Endothelial cell of umbilical vein (primary cell): ENCODE measurements at regions not wholly inside any gene's neighbourhood (a gene's known extent, or its start where the extent isn't known, plus 50 kb on each side); places are given as distances from the start of the nearest gene placed in this dataset.

Experiments used
- BruUV-seq: library from RNA; stranded (reverse); fragments of 400-500 nt; replicated peaks from 2 replicates; lab custom pipeline; 2021; lab: Mats Ljungman, UMichigan
- CTCF ChIA-PET: fragments of 300-600, 350-600 bp; sonication (Branson Sonifier 250); formaldehyde crosslinking; loops from one replicate; lab custom pipeline; 2021; ENCODE audit warnings: antibody characterized with exemption, inconsistent platforms; lab: Charles Lee
- POLR2A ChIA-PET: fragments of 300-600, 350-600 bp; sonication (Branson Sonifier 250); formaldehyde crosslinking; loops from one replicate; lab custom pipeline; 2021; ENCODE audit warnings: antibody characterized with exemption, inconsistent platforms; lab: Charles Lee
- DNase-seq: peaks from one replicate; pipeline ENCODE4 v3.0.0-alpha.2; 2011; ENCODE audit warnings: low read depth, low spot score
- FAIRE-seq: peaks from 2 replicates; lab custom pipeline; 2011; peaks lifted over from hg19 to GRCh38; lab: Jason Lieb, UNC
- H2AFZ ChIP-seq: 2 replicates; pipeline ENCODE4 v1.6.0; 2012; ENCODE audit warnings: low read depth, low read length, control low read depth, inconsistent platforms
- H3K27ac ChIP-seq: 2 replicates; pipeline ENCODE4 v1.5.1; 2011; ENCODE audit warnings: low read depth, mild to moderate bottlenecking, control low read depth, low read length, moderate library complexity; ENCODE audit not compliant: insufficient read depth
- H3K27me3 ChIP-seq, 2 experiments: 2 replicates each; pipeline versions ENCODE4 v1.6.0 to v1.6.1; 2011; ENCODE audit warnings: low read length in 2 of 2, mixed read lengths in 1 of 2; ENCODE audit not compliant: control insufficient read depth in 2 of 2, insufficient read depth in 2 of 2
- H3K36me3 ChIP-seq, 2 experiments: 2 replicates in 1 of 2; 3 replicates in 1 of 2; pipeline ENCODE4 v1.5.1; 2011; ENCODE audit warnings: low read length in 2 of 2, mild to moderate bottlenecking in 1 of 2, moderate library complexity in 1 of 2; ENCODE audit not compliant: control insufficient read depth in 2 of 2, insufficient read depth in 2 of 2; ENCODE audit errors: extremely low read depth in 1 of 2
- H3K4me1 ChIP-seq: 3 replicates; pipeline ENCODE4 v1.5.1; 2011; ENCODE audit warnings: mild to moderate bottlenecking, low read length; ENCODE audit not compliant: control insufficient read depth, insufficient read depth; ENCODE audit errors: extremely low read depth
- H3K4me2 ChIP-seq: 2 replicates; pipeline ENCODE4 v1.6.1; 2011; ENCODE audit warnings: low read length, control low read depth, mixed read lengths; ENCODE audit not compliant: insufficient read depth
- H3K4me3 ChIP-seq, 3 experiments: fragments of 200-600 bp in 1 of 3; sonication (generic), shearing (Covaris generic) in 1 of 3; replicated peaks in 1 of 3; 2 replicates each; pipeline ENCODE4 v1.5.1; 2011 to 2016; ENCODE audit warnings: control low read depth in 3 of 3, low read length in 3 of 3, mild to moderate bottlenecking in 2 of 3, inconsistent platforms in 1 of 3, low read depth in 1 of 3, moderate library complexity in 1 of 3; ENCODE audit not compliant: insufficient read depth in 1 of 3
- H3K79me2 ChIP-seq: 2 replicates; pipeline ENCODE4 v1.6.0; 2012; ENCODE audit warnings: low read length, inconsistent platforms; ENCODE audit not compliant: control insufficient read depth, insufficient read depth
- H3K9ac ChIP-seq: replicated peaks from 2 replicates; pipeline ENCODE3; 2011; ENCODE audit warnings: low read length, control low read depth; ENCODE audit not compliant: insufficient read depth; ENCODE audit errors: extremely low read depth
- H3K9me1 ChIP-seq: replicated peaks from 3 replicates; pipeline ENCODE4 v1.6.0; 2011; ENCODE audit warnings: mild to moderate bottlenecking, low read length; ENCODE audit not compliant: control insufficient read depth, insufficient read depth; ENCODE audit errors: extremely low read depth
- H3K9me3 ChIP-seq: replicated peaks from 2 replicates; pipeline ENCODE4 v1.5.1; 2012; ENCODE audit warnings: low read length, inconsistent platforms; ENCODE audit not compliant: control insufficient read depth, insufficient read depth
- H4K20me1 ChIP-seq: replicated peaks from 2 replicates; pipeline ENCODE3; 2011; ENCODE audit warnings: mild to moderate bottlenecking, low read length; ENCODE audit not compliant: control insufficient read depth, insufficient read depth; ENCODE audit errors: extremely low read depth
- FOS ChIP-seq: IDR thresholded peaks from 2 replicates; pipeline ENCODE4 v1.6.1; 2011; ENCODE audit warnings: mild to moderate bottlenecking, low read length, moderate library complexity, borderline replicate concordance; ENCODE audit not compliant: insufficient read depth
- GATA2 ChIP-seq: IDR thresholded peaks from 2 replicates; pipeline ENCODE4 v1.7.0; 2011; ENCODE audit warnings: low read depth, mild to moderate bottlenecking, moderate library complexity, mixed read lengths, low read length; ENCODE audit not compliant: insufficient read length, insufficient read depth
- JUN ChIP-seq: IDR thresholded peaks from 2 replicates; pipeline ENCODE4 v1.6.1; 2011; ENCODE audit warnings: borderline replicate concordance, low read depth; ENCODE audit not compliant: insufficient read length, insufficient read depth
- MYC ChIP-seq: IDR thresholded peaks from one replicate; pipeline ENCODE4 v1.6.1; 2011; ENCODE audit warnings: mild to moderate bottlenecking, low read depth, low read length
- POLR2A ChIP-seq: IDR thresholded peaks from 2 replicates; pipeline ENCODE4 v1.6.1; 2012; ENCODE audit warnings: low read depth, mild to moderate bottlenecking, control low read depth, low read length
- POLR2AphosphoS5 ChIP-seq: IDR thresholded peaks from 2 replicates; pipeline ENCODE4 v1.6.1; 2012; ENCODE audit warnings: low read depth, mild to moderate bottlenecking, control low read depth, low read length, moderate library complexity; ENCODE audit not compliant: insufficient read depth
- dilution Hi-C: fragments of 300-500 bp; cut with MboI; formaldehyde crosslinking; loops from one replicate; pipeline ENCODE4 v1.15.0; 2019; ENCODE audit warnings: low sequenced_read_pairs; ENCODE audit not compliant: extremely low pct_ligation_motif_present
- intact Hi-C: fragments of 100-400 bp; cut with micrococcal nuclease; formaldehyde crosslinking; loops from one replicate; pipeline ENCODE4 v1.10.0; 2022
- TF ChIP-seq, protein P1 (sequence below): IDR thresholded peaks from 2 replicates; pipeline ENCODE4 v1.6.1; 2011; ENCODE audit not compliant: insufficient read depth, insufficient read length

DNA sequence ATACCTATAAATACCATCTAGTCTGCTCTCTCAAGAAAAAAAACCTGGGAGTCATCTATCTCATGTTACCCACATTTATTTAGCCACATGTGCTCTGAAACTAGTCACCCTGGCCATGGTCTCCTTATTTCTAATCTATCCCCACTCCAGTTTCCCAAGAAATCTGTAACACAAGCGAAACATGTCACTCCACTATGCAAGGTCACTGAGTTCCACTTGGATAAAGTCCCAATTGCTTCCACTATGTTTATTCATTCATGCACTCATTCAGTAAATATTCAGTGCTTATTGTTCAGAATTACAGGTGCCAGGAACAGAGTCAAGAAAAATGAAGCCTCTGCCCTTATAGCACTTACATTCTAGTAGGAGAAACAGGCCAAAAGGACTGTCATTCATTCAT lies 369.4 kb upstream of the CYRIA start:
- Histone ChIP-seq H4K20me1 (no peaks in the 10 kb centered on the region), H3K4me1 (no peaks in the 10 kb centered on the region), H3K4me2 (no peak overlapping the region), H3K27ac (no peak overlapping the region), H3K4me3 (no peak overlapping the region), H3K27me3 (no peaks in the 10 kb centered on the region), H3K9me1 (no peaks in the 10 kb centered on the region), H3K9ac (no peak overlapping the region), H3K9me3 (no peaks in the 10 kb centered on the region), H2AFZ (no peak overlapping the region), H3K36me3 (no peaks in the 10 kb centered on the region), H3K79me2 (no peaks in the 10 kb centered on the region)
- POLR2A ChIA-PET: no interaction called here
- BruUV-seq: no TSS peak
- dilution Hi-C loops: no loop called here
- no peak for TF ChIP-seq GATA2
- intact Hi-C loops: no loop called here
- CTCF ChIA-PET: no interaction called here
- no peak for DNase-seq
- no peak for FAIRE-seq

DNA sequence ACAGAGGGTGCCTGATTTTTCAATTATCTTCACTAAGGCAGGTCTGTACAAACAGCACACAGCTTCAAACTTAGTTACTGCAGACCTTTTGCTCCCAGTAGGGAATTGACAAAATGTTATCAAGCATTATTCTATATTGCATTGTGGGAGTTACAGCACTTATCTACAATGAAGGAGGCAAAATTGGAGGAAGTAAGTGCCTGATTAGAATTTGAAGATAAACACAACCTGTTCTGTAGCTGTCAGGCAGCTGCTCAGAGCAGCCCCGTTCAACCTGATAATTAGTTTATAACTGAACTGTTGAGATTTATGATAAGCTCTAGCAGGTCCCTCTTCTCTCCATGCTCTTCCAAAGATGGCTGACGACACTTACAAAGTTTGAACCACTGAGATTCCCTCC lies 364.4 kb upstream of the CYRIA start:
- dilution Hi-C loops: no loop called here

More for the DNA sequence above, 364.4 kb upstream of the CYRIA start:
- intact Hi-C loops: no loop called here
- Histone ChIP-seq H3K4me3 (no peak overlapping the region), H3K9me3 (no peaks in the 10 kb centered on the region), H3K9me1 (no peaks in the 10 kb centered on the region), H3K9ac (no peak overlapping the region), H3K4me1 (no peaks in the 10 kb centered on the region), H3K27ac (no peak overlapping the region), H2AFZ (no peak overlapping the region), H4K20me1 (no peaks in the 10 kb centered on the region), H3K27me3 (no peaks in the 10 kb centered on the region), H3K4me2 (no peak overlapping the region), H3K36me3 (no peaks in the 10 kb centered on the region), H3K79me2 (no peaks in the 10 kb centered on the region)
- ChIA-PET POLR2A (no interaction called here), CTCF (no interaction called here)
- FAIRE-seq: no peak
- no peak for DNase-seq
- BruUV-seq: no TSS peak
- no peak for TF ChIP-seq POLR2AphosphoS5
- TF ChIP-seq, protein P1, sequence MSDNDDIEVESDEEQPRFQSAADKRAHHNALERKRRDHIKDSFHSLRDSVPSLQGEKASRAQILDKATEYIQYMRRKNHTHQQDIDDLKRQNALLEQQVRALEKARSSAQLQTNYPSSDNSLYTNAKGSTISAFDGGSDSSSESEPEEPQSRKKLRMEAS: no peak
- TF ChIP-seq POLR2A: no peak
- no peak for TF ChIP-seq FOS
- TF ChIP-seq MYC: no peak
- TF ChIP-seq JUN: no peak
- TF ChIP-seq GATA2: no peak
